DMS53 treated with DMSO at 0.1 percent for 48 hours (cell line): ENCODE measurements at regions not wholly inside any gene's neighbourhood (a gene's known extent, or its start where the extent isn't known, plus 50 kb on each side); places are given as distances from the start of the nearest gene placed in this dataset.

Experiments used
- DNase-seq: peaks from one replicate; lab custom pipeline; 2025; ENCODE audit not compliant: unreplicated experiment; lab: John Stamatoyannopoulos, UW

- DNase-seq: no peak
Measured at GRCh38 chr13:37412241-37412921, 186.2 kb downstream of the POSTN start.

GRCh38 chr13:37410316-37410715 lies 188.3 kb downstream of the POSTN start:
- DNase-seq: no peak

- DNase-seq: no peak
Measured at GRCh38 chr13:37409756-37410155, 188.8 kb downstream of the POSTN start.

- no peak for DNase-seq
Measured at GRCh38 chr13:37407156-37407555, 191.4 kb downstream of the POSTN start.

GRCh38 chr13:37406031-37406430 lies 192.5 kb downstream of the POSTN start:
- peak; percentile 8 for DNase-seq

- no peak for DNase-seq
Measured at GRCh38 chr13:37403776-37404527, 194.6 kb downstream of the POSTN start.

- DNase-seq: no peak
Measured at GRCh38 chr13:37401721-37402120, 196.8 kb downstream of the POSTN start.

GRCh38 chr13:37397535-37397934 lies 201.0 kb downstream of the POSTN start:
- DNase-seq: no peak

GRCh38 chr13:37395544-37395943 lies 203.0 kb downstream of the POSTN start:
- no peak for DNase-seq

GRCh38 chr13:37392389-37392788 lies 206.2 kb downstream of the POSTN start:
- no peak for DNase-seq

GRCh38 chr13:37390735-37391134 lies 207.8 kb downstream of the POSTN start:
- no peak for DNase-seq

- DNase-seq: no peak
Measured at GRCh38 chr13:37385956-37386670, 212.5 kb downstream of the POSTN start.

- no peak for DNase-seq
Measured at GRCh38 chr13:37385248-37385647, 213.3 kb downstream of the POSTN start.

- no peak for DNase-seq
Measured at GRCh38 chr13:37383856-37384370, 214.7 kb downstream of the POSTN start.

GRCh38 chr13:37383046-37383445 lies 215.5 kb downstream of the POSTN start:
- DNase-seq: no peak

GRCh38 chr13:37382146-37382545 lies 216.4 kb downstream of the POSTN start:
- DNase-seq: no peak

- no peak for DNase-seq
Measured at GRCh38 chr13:37381502-37381901, 217.1 kb downstream of the POSTN start.

- DNase-seq: no peak
Measured at GRCh38 chr13:37379841-37380240, 218.7 kb downstream of the POSTN start.

GRCh38 chr13:37375724-37376123 lies 222.8 kb downstream of the POSTN start:
- DNase-seq: no peak

GRCh38 chr13:37375071-37375470 lies 223.5 kb downstream of the POSTN start:
- no peak for DNase-seq

GRCh38 chr13:37369616-37370015 lies 229.0 kb downstream of the POSTN start:
- DNase-seq: no peak

- no peak for DNase-seq
Measured at GRCh38 chr13:37368501-37368900, 230.1 kb downstream of the POSTN start.
